ENCODE measurements at regions not wholly inside any gene's neighbourhood (a gene's known extent, or its start where the extent isn't known, plus 50 kb on each side); places are given as distances from the start of the nearest gene placed in this dataset.

GRCh38 chr2:181218401-181218821 lies 238.0 kb downstream of the UBE2E3 start:
- Histone ChIP-seq H2AK9ac (replicated peaks; ENCODE audit: low read depth, low read length, poor library complexity) (no peak overlapping the region), H3K27ac (ENCODE audit: insufficient read depth, low read length) (no peak overlapping the region), H3K4ac (ENCODE audit: low read depth, low read length) (no peak overlapping the region), H4K20me1 (ENCODE audit: insufficient read depth, low read length) (no peaks in the 10 kb centered on the region), H2BK15ac (ENCODE audit: low read depth, low read length) (no peak overlapping the region), H4K5ac (ENCODE audit: low read depth, low read length) (no peak overlapping the region), H2BK120ac (ENCODE audit: low read depth, low read length) (no peak overlapping the region), H3K4me3 (ENCODE audit: insufficient read depth, low read depth, low read length) (no peak overlapping the region), H2AK5ac (ENCODE audit: low read depth, low read length) (no peak overlapping the region), H3K27me3 (ENCODE audit: control insufficient read depth, insufficient read depth, low read length) (no peaks in the 10 kb centered on the region), H3K4me1 (ENCODE audit: control insufficient read depth, insufficient read depth, low read length) (no peaks in the 10 kb centered on the region), H3K9me3 (ENCODE audit: control insufficient read depth, insufficient read depth, low read length) (no peaks in the 10 kb centered on the region), H3K18ac (ENCODE audit: low read depth, low read length) (no peak overlapping the region), H3K36me3 (ENCODE audit: control insufficient read depth, insufficient read depth, low read length) (no peaks in the 10 kb centered on the region), H3K14ac (replicated peaks; ENCODE audit: low read depth, low read length) (no peak overlapping the region), H3K9ac (ENCODE audit: low read depth, low read length) (no peak overlapping the region), H4K91ac (ENCODE audit: insufficient read depth, low read depth, low read length) (no peak overlapping the region), H3K4me2 (ENCODE audit: low read depth, low read length) (no peak overlapping the region), H3K79me1 (ENCODE audit: low read depth in 1 of 2, low read length in 2 of 2) (no peaks in the 10 kb centered on the region), H2AFZ (replicated peaks; ENCODE audit: low read length, poor library complexity) (no peak overlapping the region), H3K56ac (ENCODE audit: extremely low read depth, insufficient read depth, low read length) (no peak overlapping the region), H4K8ac (ENCODE audit: low read depth in 2 of 2, low read length in 2 of 2) (no peak overlapping the region), H2BK20ac (ENCODE audit: low read depth, low read length) (no peak overlapping the region), H3K23ac (ENCODE audit: low read depth, low read length) (no peak overlapping the region), H3K9me1 (ENCODE audit: insufficient read depth, low read length) (no peaks in the 10 kb centered on the region), H2BK5ac (ENCODE audit: low read depth, low read length, poor library complexity, severe bottlenecking) (no peak overlapping the region)
- TF ChIP-seq CHD1 (IDR thresholded peaks at IDR 0.05; ENCODE audit: low read depth, low read length) (no peak), RFX5 (IDR thresholded peaks at IDR 0.05; ENCODE audit: low read depth, low read length) (no peak), CTCF (conservative IDR thresholded peaks at IDR 0.05; ENCODE audit: low read depth, low read length) (no peak), MAFK (IDR thresholded peaks at IDR 0.05; ENCODE audit: low read depth, low read length) (no peak), USF2 (IDR thresholded peaks at IDR 0.05; ENCODE audit: low read depth, low read length) (no peak), ELK1 (IDR thresholded peaks at IDR 0.05; ENCODE audit: borderline replicate concordance, low read depth, low read length) (no peak), BHLHE40 (IDR thresholded peaks at IDR 0.05; ENCODE audit: low read depth, low read length) (no peak)
- no TSS peak for BruUV-seq (replicated peaks)
- CTCF ChIA-PET: no interaction called here
- in situ Hi-C loops (cut with MboI; ENCODE audit: low sequenced_read_pairs): no loop called here
- WGBS, 2 experiments (ENCODE audit: extremely low coverage in 2 of 2, insufficient read length in 1 of 2): no CpG with 5 or more reads among the region's 3 CpGs
- no peak for DNase-seq
- intact Hi-C loops (cut with micrococcal nuclease): no loop called here
- dilution Hi-C loops (cut with HindIII; ENCODE audit: low sequenced_read_pairs, unreplicated experiment): no loop called here
- ATAC-seq (ENCODE audit: low read depth): no peak
- POLR2A ChIA-PET (ENCODE audit: unreplicated experiment): interaction anchor here (0.6 kb wide), 1 partner anchor 1959 kb away, joined by 3 read pairs; no protein-coding TSS in a partner anchor
